ENCODE measurements at regions not wholly inside any gene's neighbourhood (a gene's known extent, or its start where the extent isn't known, plus 50 kb on each side); places are given as distances from the start of the nearest gene placed in this dataset.

DNA sequence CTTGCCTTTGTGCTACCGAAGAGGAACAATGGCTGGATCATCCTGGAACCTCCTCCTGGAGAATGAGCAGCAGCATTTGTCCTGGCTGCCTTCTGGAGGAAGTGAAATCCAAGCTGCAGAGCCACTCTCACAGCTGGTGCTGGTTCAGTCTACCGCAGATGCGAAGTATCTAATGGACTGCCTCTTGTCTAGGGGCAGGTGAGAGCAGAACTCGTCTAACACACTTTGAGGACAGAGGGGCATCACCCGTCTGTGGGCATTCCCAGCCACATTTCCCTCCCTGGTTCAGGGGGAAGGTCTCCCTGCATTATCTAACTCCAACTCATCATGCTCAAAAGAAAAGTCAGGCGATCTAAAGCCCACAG is 338.2 kb upstream of the GATB start:
- DNase-seq (ENCODE audit: low spot score) (no peak), FAIRE-seq (no peak)

DNA sequence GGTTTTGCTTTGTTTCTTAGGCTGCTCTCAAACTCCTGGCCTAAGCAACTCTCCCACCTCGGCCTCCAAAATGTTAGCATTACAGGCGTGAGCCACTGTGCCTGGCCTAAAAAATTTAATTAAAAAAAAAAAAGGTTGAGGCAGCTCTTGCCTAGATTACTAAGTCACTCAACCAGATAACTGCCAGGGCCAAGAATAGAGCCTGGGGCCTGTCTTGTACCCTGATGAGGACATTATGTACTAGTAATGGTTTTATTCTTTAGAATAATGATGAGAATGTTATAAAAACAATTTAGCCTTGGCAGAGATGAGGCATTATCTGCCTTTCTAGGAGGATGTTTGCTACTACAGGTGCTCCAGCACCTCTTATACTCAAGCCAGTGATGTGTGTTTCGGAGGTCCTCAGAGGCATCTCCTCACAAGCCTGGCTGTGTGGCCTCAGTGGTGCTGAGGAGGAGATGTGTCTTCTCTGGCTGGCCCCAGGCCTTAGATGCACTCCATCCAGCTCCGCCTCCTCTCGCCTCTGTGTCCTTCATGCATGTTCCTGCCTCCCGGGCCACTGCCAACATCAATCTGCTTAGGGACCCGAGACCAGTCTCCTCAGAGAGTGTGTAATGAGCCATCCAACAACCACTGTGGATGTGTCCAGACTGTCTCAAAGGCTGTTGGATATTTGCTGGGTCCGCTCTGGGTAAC is 337.7 kb upstream of the GATB start:
- DNase-seq (ENCODE audit: low spot score) (no peak), FAIRE-seq (no peak)

DNA sequence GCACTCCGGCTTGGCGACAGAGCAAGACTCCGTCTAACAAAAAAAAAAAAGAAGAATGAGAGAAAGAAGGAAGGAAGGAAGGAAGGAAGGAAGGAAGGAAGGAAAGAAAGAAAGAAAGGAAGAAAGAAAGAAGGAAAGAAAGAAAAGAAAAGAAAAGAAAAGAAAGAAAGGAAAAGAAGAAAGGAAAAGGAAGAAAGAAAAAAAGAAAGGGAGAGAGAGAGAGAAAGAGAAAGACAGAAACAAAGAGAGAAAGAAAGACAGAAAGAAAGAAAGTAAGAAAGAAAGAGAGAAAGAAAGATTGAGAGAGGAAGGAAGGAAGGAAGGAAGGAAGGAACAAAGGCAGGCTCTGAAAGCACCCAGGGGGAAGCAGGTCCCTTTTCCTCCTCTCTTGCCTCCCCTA is 336.6 kb upstream of the GATB start:
- FAIRE-seq (no peak), DNase-seq (ENCODE audit: low spot score) (no peak)

GRCh38 chr4:152095701-152096070 is 334.9 kb upstream of the GATB start:
- FAIRE-seq = no peak
- peak; percentile 4 for DNase-seq (ENCODE audit: low spot score)

- FAIRE-seq = no peak
- no peak for DNase-seq (ENCODE audit: low spot score)
Measured at GRCh38 chr4:152094970-152095700, 334.3 kb upstream of the GATB start.

- FAIRE-seq (no peak), DNase-seq (ENCODE audit: low spot score) (no peak)
Measured at GRCh38 chr4:152091405-152091804, 330.6 kb upstream of the GATB start.

DNA sequence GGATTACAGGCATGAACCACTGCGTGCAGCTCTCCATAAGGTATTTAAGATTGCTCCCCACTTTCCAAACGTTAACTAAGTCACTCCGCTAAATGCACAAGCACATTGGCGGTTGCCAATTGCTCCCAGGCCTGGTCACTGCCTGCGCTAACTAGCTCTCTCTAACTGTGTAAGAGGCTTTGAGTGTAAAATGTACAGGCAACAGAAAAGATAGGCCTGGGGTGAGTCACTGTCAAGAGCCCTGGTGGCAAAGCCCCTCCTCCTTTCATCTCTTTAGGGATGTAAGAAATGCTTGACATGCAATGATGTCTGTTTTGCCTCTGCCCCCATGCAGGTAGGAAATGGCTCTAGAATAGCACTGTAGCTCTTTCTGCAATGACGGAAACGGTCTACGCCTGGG is 329.7 kb upstream of the GATB start:
- DNase-seq (ENCODE audit: low spot score) = peak; percentile 12
- FAIRE-seq = no peak

DNA sequence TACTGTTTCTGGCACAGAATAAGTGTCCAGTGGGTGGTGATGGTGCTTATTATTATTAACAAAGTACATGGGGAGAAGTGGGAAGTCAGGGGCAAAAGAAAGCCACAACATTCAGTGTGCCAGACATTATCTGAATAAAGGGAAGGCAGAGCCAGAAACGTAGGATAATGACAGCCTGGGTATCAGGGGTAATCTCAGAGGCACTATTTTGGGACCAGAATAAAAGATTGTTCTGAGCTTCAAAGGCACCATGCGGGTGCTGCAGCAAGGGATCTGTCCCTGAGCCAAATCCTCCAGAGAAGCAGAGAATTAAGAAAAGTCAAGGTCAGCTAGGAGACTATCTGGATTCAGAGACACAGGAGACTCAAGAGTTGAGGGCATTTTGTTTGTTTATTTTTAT is 328.8 kb upstream of the GATB start:
- DNase-seq (ENCODE audit: low spot score) = no peak
- no peak for FAIRE-seq

GRCh38 chr4:152087335-152087734 is 326.5 kb upstream of the GATB start:
- DNase-seq (ENCODE audit: low spot score) (no peak), FAIRE-seq (no peak)

GRCh38 chr4:152085657-152086056 is 324.9 kb upstream of the GATB start:
- FAIRE-seq = no peak
- DNase-seq (ENCODE audit: low spot score) = no peak

GRCh38 chr4:152083338-152083737 is 322.5 kb upstream of the GATB start:
- FAIRE-seq = no peak

DNA sequence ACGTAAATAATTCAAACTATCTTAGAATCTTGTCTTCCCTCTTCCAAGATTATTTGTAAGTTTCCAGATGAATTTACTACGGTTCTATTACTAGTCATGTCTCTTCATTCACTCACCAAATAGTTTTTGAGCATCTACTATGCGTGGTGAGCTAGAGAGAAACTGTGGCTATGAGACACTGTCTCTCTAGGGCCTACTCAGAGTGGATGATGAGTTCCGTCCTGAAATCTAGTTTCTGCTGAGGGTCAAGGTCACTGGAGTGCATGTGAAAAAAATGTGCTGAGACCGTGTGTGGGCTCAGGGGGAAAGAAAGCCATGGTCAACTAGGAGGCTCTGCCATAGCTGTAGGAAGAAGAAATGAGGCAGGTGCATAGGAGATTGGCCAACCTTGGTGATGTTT is 320.2 kb upstream of the GATB start:
- no peak for DNase-seq (ENCODE audit: low spot score)
- FAIRE-seq = no peak

More at GRCh38 chr4:152083338-152083737, 322.5 kb upstream of the GATB start:
- no peak for DNase-seq (ENCODE audit: low spot score)

- FAIRE-seq = no peak
- no peak for DNase-seq (ENCODE audit: low spot score)
Measured at GRCh38 chr4:152079543-152080293, 318.9 kb upstream of the GATB start.

DNA sequence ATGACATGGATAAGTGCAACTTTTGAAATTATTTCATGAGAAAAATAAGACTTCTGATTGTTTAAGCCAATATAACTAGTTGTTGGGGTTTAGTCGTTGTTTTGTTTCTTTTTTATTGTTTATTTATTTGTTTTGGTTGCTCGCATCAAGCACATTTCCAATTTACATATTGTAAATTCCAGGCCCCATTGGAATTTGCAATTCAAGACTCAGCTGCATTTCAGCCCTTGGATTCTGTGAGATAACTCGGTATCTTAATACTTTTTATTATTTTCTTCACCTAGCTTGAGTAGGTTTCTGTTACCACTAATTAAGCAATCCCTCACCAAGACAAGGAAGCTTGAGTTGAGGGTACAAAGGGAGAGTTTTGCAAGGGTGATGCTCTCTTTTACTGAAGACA is 318.3 kb upstream of the GATB start:
- FAIRE-seq (no peak), DNase-seq (ENCODE audit: low spot score) (no peak)

DNA sequence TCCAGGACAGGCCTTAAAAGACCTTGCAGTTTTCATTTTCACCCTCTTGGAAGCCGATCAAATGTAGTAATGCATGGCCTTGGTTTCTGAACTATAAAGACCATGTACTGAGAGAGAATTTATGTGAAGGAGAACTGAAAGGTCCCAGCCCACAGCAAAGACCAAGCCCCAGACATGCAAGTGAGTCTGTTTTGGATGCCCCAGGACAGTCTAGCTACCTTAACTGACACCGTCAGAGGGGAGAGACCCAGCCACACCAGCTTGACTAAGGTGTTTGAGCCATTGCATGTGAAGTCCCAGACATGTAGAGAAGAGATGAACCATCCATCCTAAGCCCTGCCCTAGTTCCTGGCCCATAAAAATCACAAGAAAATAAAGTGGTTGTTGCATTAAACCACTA is 316.8 kb upstream of the GATB start:
- FAIRE-seq (no peak), DNase-seq (ENCODE audit: low spot score) (no peak)

GRCh38 chr4:152075253-152075928 is 314.6 kb upstream of the GATB start:
- no peak for DNase-seq (ENCODE audit: low spot score)
- no peak for FAIRE-seq

DNA sequence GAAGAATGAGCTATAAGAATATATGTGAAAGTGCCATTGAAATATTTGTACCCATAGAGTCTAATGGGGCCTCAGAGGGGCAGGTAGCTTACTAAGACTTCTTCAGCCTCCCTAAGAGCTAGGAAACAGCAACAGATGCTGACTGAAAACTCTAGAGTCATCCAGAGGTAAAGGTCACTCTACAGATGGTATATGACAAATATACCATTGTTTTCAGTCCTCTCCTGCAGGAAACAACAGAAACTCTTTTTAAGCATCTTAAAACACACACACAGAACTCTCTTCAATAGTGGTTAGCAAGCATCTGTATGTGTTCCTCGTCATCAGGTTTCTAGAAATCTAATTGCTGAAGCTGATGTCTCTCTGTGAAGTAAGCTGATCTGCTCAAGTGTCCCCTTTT is 313.8 kb upstream of the GATB start:
- FAIRE-seq = no peak

GRCh38 chr4:152074088-152074437 is 313.3 kb upstream of the GATB start:
- no peak for FAIRE-seq

More for the DNA sequence above, 313.8 kb upstream of the GATB start:
- DNase-seq (ENCODE audit: low spot score) = no peak

GRCh38 chr4:152073351-152074087 is 312.7 kb upstream of the GATB start:
- FAIRE-seq (no peak), DNase-seq (ENCODE audit: low spot score) (peak; percentile 6)

More at GRCh38 chr4:152074088-152074437, 313.3 kb upstream of the GATB start:
- no peak for DNase-seq (ENCODE audit: low spot score)

DNA sequence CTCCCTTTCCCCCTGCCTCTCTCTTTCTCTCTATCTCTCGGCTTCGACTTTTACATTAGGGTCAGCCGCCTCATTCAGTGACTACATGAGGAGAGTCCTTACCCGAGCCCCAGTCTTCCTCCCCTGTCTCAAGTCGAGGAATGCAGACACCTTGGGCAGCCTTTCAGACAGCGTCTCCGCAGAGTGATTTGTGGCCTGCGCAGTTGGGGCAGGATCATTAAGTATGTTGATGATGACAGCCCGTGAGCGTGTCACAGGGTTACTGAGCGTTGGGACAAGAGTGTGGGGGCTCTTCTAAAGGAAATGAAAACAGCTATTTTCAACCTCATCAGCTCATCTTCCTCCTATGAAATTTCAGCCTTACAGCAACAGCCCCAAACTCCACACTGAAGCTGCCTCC is 312.1 kb upstream of the GATB start:
- FAIRE-seq (no peak), DNase-seq (ENCODE audit: low spot score) (no peak)

GRCh38 chr4:152072001-152072485 is 311.2 kb upstream of the GATB start:
- no peak for FAIRE-seq

More at GRCh38 chr4:152072001-152072485, 311.2 kb upstream of the GATB start:
- DNase-seq (ENCODE audit: low spot score) = peak; percentile 65

All from RCC 7860 (cell line).